ENCODE measurements at regions not wholly inside any gene's neighbourhood (a gene's known extent, or its start where the extent isn't known, plus 50 kb on each side); places are given as distances from the start of the nearest gene placed in this dataset.

- no peak for DNase-seq
Measured at GRCh38 chr12:17528394-17528793, 561.6 kb downstream of the RERGL start.

- no peak for DNase-seq
Measured at GRCh38 chr12:17527021-17527420, 563.0 kb downstream of the RERGL start.

GRCh38 chr12:17511369-17511768 lies 578.6 kb downstream of the RERGL start:
- no peak for DNase-seq

- no peak for DNase-seq
Measured at GRCh38 chr12:17507336-17507735, 582.7 kb downstream of the RERGL start.

GRCh38 chr12:17503742-17504141 lies 586.3 kb downstream of the RERGL start:
- no peak for DNase-seq

- no peak for DNase-seq
Measured at GRCh38 chr12:17489452-17489851, 600.5 kb downstream of the RERGL start.

- no peak for DNase-seq
Measured at GRCh38 chr12:17478908-17479673, 610.9 kb downstream of the RERGL start.

- no peak for DNase-seq
Measured at GRCh38 chr12:17470460-17470859, 619.5 kb downstream of the RERGL start.

- DNase-seq: no peak
Measured at GRCh38 chr12:17459214-17459613, 630.8 kb downstream of the RERGL start.

- DNase-seq: no peak
Measured at GRCh38 chr12:17456486-17456885, 633.5 kb downstream of the RERGL start.

- no peak for DNase-seq
Measured at GRCh38 chr12:17438141-17438540, 651.9 kb downstream of the RERGL start.

GRCh38 chr12:17416748-17417147 lies 673.2 kb downstream of the RERGL start:
- no peak for DNase-seq

GRCh38 chr12:17414596-17414995 lies 675.4 kb downstream of the RERGL start:
- no peak for DNase-seq

- DNase-seq: no peak
Measured at GRCh38 chr12:17411662-17412061, 678.3 kb downstream of the RERGL start.

GRCh38 chr12:17388679-17389078 lies 701.3 kb downstream of the RERGL start:
- DNase-seq: no peak

- no peak for DNase-seq
Measured at GRCh38 chr12:17383321-17383720, 706.7 kb downstream of the RERGL start.

GRCh38 chr12:17381211-17381610 lies 708.8 kb downstream of the RERGL start:
- no peak for DNase-seq

- no peak for DNase-seq
Measured at GRCh38 chr12:17372508-17372907, 717.5 kb downstream of the RERGL start.

GRCh38 chr12:17371491-17372215 lies 718.3 kb downstream of the RERGL start:
- no peak for DNase-seq

GRCh38 chr12:17370621-17371020 lies 719.4 kb downstream of the RERGL start:
- DNase-seq: no peak

- DNase-seq: no peak
Measured at GRCh38 chr12:17369556-17369955, 720.4 kb downstream of the RERGL start.

- DNase-seq: no peak
Measured at GRCh38 chr12:17361224-17361623, 728.8 kb downstream of the RERGL start.

GRCh38 chr12:17358835-17359234 lies 731.2 kb downstream of the RERGL start:
- DNase-seq: no peak

GRCh38 chr12:17357396-17357795 lies 732.6 kb downstream of the RERGL start:
- DNase-seq: no peak

GRCh38 chr12:17352164-17352563 lies 737.8 kb downstream of the RERGL start:
- DNase-seq: no peak

Data from NCI-H526 (cell line).